H1 (cell line): ENCODE measurements at regions not wholly inside any gene's neighbourhood (a gene's known extent, or its start where the extent isn't known, plus 50 kb on each side); places are given as distances from the start of the nearest gene placed in this dataset.

Source experiments
- CREB1 ChIP-seq: IDR thresholded peaks from 2 replicates; pipeline ENCODE4 v1.6.1; 2012; ENCODE audit warnings: inconsistent platforms
- TCF12 ChIP-seq: IDR thresholded peaks from 2 replicates; pipeline ENCODE4 v1.6.1; 2011; ENCODE audit warnings: low read depth, mild to moderate bottlenecking, low read length
- TF ChIP-seq, protein P1 (sequence below): fragments of 300-600 bp; sonication (generic); IDR thresholded peaks from 2 replicates; pipeline ENCODE4 v1.7.1; 2012; ENCODE audit warnings: low read length, moderate library complexity, mild to moderate bottlenecking, inconsistent platforms; ENCODE audit not compliant: insufficient replicate concordance

DNA sequence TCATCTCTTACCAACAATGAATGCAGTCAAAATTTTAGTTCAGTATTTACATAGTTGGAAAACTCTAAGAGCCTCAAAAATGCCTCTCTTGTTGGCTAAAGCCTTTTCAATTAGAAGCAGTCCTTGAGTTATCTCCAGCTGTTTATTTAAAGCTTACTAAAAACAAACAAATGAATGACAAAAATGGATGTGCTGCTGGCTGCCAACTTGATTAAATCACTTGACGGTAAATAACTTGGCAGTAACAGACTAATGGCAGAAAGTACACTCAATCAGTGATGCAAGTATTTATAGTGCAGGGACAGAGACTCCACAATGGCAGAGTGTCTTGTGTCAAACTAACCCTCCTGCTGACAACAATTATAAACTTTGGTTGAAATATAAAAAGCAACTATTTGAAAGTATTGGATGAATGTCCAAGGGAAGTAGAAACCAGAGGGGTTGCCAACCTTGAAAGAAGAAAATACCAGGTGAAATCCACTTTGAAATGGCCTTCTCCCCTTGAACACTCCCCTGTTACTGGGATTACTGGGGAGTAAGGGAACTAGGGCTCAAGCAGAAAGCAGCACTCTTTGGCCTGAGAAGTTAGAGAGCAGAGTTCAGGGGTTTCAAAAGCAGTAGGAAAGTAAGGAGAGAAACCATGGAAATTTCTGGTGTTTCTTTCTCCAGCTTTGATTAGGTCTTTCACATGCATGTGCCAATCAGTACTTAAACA is 245.2 kb upstream of the SPHKAP start (continued):
- TF ChIP-seq, protein P1, sequence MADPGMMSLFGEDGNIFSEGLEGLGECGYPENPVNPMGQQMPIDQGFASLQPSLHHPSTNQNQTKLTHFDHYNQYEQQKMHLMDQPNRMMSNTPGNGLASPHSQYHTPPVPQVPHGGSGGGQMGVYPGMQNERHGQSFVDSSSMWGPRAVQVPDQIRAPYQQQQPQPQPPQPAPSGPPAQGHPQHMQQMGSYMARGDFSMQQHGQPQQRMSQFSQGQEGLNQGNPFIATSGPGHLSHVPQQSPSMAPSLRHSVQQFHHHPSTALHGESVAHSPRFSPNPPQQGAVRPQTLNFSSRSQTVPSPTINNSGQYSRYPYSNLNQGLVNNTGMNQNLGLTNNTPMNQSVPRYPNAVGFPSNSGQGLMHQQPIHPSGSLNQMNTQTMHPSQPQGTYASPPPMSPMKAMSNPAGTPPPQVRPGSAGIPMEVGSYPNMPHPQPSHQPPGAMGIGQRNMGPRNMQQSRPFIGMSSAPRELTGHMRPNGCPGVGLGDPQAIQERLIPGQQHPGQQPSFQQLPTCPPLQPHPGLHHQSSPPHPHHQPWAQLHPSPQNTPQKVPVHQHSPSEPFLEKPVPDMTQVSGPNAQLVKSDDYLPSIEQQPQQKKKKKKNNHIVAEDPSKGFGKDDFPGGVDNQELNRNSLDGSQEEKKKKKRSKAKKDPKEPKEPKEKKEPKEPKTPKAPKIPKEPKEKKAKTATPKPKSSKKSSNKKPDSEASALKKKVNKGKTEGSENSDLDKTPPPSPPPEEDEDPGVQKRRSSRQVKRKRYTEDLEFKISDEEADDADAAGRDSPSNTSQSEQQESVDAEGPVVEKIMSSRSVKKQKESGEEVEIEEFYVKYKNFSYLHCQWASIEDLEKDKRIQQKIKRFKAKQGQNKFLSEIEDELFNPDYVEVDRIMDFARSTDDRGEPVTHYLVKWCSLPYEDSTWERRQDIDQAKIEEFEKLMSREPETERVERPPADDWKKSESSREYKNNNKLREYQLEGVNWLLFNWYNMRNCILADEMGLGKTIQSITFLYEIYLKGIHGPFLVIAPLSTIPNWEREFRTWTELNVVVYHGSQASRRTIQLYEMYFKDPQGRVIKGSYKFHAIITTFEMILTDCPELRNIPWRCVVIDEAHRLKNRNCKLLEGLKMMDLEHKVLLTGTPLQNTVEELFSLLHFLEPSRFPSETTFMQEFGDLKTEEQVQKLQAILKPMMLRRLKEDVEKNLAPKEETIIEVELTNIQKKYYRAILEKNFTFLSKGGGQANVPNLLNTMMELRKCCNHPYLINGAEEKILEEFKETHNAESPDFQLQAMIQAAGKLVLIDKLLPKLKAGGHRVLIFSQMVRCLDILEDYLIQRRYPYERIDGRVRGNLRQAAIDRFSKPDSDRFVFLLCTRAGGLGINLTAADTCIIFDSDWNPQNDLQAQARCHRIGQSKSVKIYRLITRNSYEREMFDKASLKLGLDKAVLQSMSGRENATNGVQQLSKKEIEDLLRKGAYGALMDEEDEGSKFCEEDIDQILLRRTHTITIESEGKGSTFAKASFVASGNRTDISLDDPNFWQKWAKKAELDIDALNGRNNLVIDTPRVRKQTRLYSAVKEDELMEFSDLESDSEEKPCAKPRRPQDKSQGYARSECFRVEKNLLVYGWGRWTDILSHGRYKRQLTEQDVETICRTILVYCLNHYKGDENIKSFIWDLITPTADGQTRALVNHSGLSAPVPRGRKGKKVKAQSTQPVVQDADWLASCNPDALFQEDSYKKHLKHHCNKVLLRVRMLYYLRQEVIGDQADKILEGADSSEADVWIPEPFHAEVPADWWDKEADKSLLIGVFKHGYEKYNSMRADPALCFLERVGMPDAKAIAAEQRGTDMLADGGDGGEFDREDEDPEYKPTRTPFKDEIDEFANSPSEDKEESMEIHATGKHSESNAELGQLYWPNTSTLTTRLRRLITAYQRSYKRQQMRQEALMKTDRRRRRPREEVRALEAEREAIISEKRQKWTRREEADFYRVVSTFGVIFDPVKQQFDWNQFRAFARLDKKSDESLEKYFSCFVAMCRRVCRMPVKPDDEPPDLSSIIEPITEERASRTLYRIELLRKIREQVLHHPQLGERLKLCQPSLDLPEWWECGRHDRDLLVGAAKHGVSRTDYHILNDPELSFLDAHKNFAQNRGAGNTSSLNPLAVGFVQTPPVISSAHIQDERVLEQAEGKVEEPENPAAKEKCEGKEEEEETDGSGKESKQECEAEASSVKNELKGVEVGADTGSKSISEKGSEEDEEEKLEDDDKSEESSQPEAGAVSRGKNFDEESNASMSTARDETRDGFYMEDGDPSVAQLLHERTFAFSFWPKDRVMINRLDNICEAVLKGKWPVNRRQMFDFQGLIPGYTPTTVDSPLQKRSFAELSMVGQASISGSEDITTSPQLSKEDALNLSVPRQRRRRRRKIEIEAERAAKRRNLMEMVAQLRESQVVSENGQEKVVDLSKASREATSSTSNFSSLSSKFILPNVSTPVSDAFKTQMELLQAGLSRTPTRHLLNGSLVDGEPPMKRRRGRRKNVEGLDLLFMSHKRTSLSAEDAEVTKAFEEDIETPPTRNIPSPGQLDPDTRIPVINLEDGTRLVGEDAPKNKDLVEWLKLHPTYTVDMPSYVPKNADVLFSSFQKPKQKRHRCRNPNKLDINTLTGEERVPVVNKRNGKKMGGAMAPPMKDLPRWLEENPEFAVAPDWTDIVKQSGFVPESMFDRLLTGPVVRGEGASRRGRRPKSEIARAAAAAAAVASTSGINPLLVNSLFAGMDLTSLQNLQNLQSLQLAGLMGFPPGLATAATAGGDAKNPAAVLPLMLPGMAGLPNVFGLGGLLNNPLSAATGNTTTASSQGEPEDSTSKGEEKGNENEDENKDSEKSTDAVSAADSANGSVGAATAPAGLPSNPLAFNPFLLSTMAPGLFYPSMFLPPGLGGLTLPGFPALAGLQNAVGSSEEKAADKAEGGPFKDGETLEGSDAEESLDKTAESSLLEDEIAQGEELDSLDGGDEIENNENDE = no peak
- no peak for TF ChIP-seq CREB1
- no peak for TF ChIP-seq TCF12
- TF ChIP-seq, all 59 proteins: peak for 0
